K562 (cell line): ENCODE measurements at regions not wholly inside any gene's neighbourhood (a gene's known extent, or its start where the extent isn't known, plus 50 kb on each side); places are given as distances from the start of the nearest gene placed in this dataset.

ENCODE experiments used
- ATAC-seq: fragments of 200-7000 bp; cut with Tn5 transposase; 3 replicates; pipeline ENCODE4 v1.9.1; 2020; ENCODE audit warnings: moderate library complexity
- BruUV-seq: library from RNA; stranded (reverse); fragments of 400-500 nt; replicated peaks from 2 replicates; lab custom pipeline; 2021; lab: Mats Ljungman, UMichigan
- CTCF ChIA-PET: fragments of 300-600 bp; formaldehyde crosslinking; extraction: SDS; loops from one replicate; lab custom pipeline; 2021; ENCODE audit warnings: low intra/inter-chr PET ratio; lab: Yijun Ruan, JAX
- POLR2A ChIA-PET: fragments of 300-600, 350-650 bp; sonication (Branson Sonifier 250); formaldehyde crosslinking; extraction: SDS; loops from one replicate; lab custom pipeline; 2021; ENCODE audit warnings: antibody characterized with exemption, inconsistent platforms; lab: Yijun Ruan, JAX
- DNase-seq, 4 experiments: peaks; one replicate each; pipeline versions ENCODE4 v3.0.0 to v3.0.0-alpha.2; 2011 to 2018; ENCODE audit warnings: low spot score in 3 of 4, mixed read lengths in 3 of 4; ENCODE audit errors: extremely low read depth in 1 of 4
- FAIRE-seq: peaks from 2 replicates; lab custom pipeline; 2011; peaks lifted over from hg19 to GRCh38; lab: Jason Lieb, UNC
- H2AFZ ChIP-seq: 2 replicates; pipeline ENCODE4 v1.6.0; 2011; ENCODE audit warnings: low read depth, low read length, control low read depth, inconsistent platforms
- H3K27ac ChIP-seq: fragments of 200-600 bp; 3 replicates; pipeline ENCODE4 v1.8.0; 2011; ENCODE audit warnings: low read depth, mild to moderate bottlenecking, control low read depth, inconsistent platforms, low read length, moderate library complexity, mixed read lengths; ENCODE audit errors: extremely low read depth
- H3K27me3 ChIP-seq, 2 experiments: fragments of 300-600 bp in 1 of 2; 2 replicates in 1 of 2; 3 replicates in 1 of 2; pipeline versions ENCODE4 v1.6.0 to v1.8.0; 2011; ENCODE audit warnings: inconsistent platforms in 2 of 2, low read length in 2 of 2, mild to moderate bottlenecking in 1 of 2, mixed read lengths in 1 of 2, moderate library complexity in 1 of 2; ENCODE audit not compliant: control insufficient read depth in 2 of 2, insufficient read depth in 2 of 2
- H3K36me3 ChIP-seq: fragments of 300-600 bp; 3 replicates; pipeline ENCODE4 v1.8.0; 2011; ENCODE audit warnings: mild to moderate bottlenecking, low read length, inconsistent platforms; ENCODE audit not compliant: control insufficient read depth, insufficient read depth
- H3K4me1 ChIP-seq, 2 experiments: fragments of 200-600 bp in 1 of 2; replicated peaks in 1 of 2; 2 replicates in 1 of 2; 3 replicates in 1 of 2; pipeline versions ENCODE4 v1.5.1 to v1.8.0; 2011; ENCODE audit warnings: inconsistent platforms in 2 of 2, low read length in 2 of 2, mild to moderate bottlenecking in 1 of 2, mixed read lengths in 1 of 2, moderate library complexity in 1 of 2; ENCODE audit not compliant: control insufficient read depth in 2 of 2, insufficient read depth in 2 of 2
- H3K4me2 ChIP-seq: 2 replicates; pipeline ENCODE4 v1.6.1; 2011; ENCODE audit warnings: low read length, control low read depth, inconsistent platforms, mixed read lengths; ENCODE audit not compliant: insufficient read depth
- H3K4me3 ChIP-seq: fragments of 200-600 bp; sonication (generic), shearing (Covaris generic); 2 replicates; pipeline ENCODE4 v1.5.1; 2016; ENCODE audit warnings: control low read depth, inconsistent platforms
- H3K79me2 ChIP-seq: fragments of 200-600 bp; 3 replicates; pipeline ENCODE4 v1.8.0; 2011; ENCODE audit warnings: low read length, inconsistent platforms; ENCODE audit not compliant: control insufficient read depth, insufficient read depth
- H3K9ac ChIP-seq, 2 experiments: 2 replicates each; pipeline versions ENCODE4 v1.6.0 to v1.6.1; 2011; ENCODE audit warnings: low read depth in 2 of 2, low read length in 2 of 2, control low read depth in 1 of 2, inconsistent platforms in 1 of 2, mild to moderate bottlenecking in 1 of 2, mixed read lengths in 1 of 2; ENCODE audit not compliant: insufficient read depth in 1 of 2
- H3K9me1 ChIP-seq: one replicate; pipeline ENCODE4 v1.6.0; 2011; ENCODE audit warnings: inconsistent platforms, mild to moderate bottlenecking, low read length, moderate library complexity; ENCODE audit not compliant: control insufficient read depth, insufficient read depth
- H3K9me3 ChIP-seq: replicated peaks from 2 replicates; pipeline ENCODE4 v1.5.1; 2011; ENCODE audit warnings: low read depth, low read length, inconsistent platforms; ENCODE audit not compliant: control insufficient read depth, insufficient read depth
- H4K20me1 ChIP-seq: replicated peaks from 2 replicates; pipeline ENCODE4 v1.6.1; 2011; ENCODE audit warnings: low read length, inconsistent platforms, mixed read lengths; ENCODE audit not compliant: control insufficient read depth, insufficient read depth
- ATF1 ChIP-seq, 2 experiments: fragments of 450-650 bp in 1 of 2; IDR thresholded peaks; 2 replicates each; pipeline ENCODE4 v1.6.1; 2016; ENCODE audit warnings: missing compliant biosample characterization in 1 of 2, missing genetic modification characterization in 1 of 2
- ATF7 ChIP-seq: fragments of 450-650 bp; IDR thresholded peaks from 2 replicates; pipeline ENCODE4 v1.7.1; 2014; ENCODE audit warnings: mild to moderate bottlenecking, moderate library complexity
- CC2D1A ChIP-seq: fragments of 450-650 bp; IDR thresholded peaks from 2 replicates; pipeline ENCODE4 v1.6.1; 2017; ENCODE audit warnings: mild to moderate bottlenecking
- CTBP1 ChIP-seq: fragments of 450-650 bp; IDR thresholded peaks from 2 replicates; pipeline ENCODE4 v1.6.1; 2016; ENCODE audit warnings: borderline replicate concordance
- GATAD2A ChIP-seq: fragments of 450-650 bp; IDR thresholded peaks from 2 replicates; pipeline ENCODE4 v1.6.1; 2017
- GTF2A2 ChIP-seq: IDR thresholded peaks from 2 replicates; pipeline ENCODE4 v1.6.1; 2016; ENCODE audit warnings: mild to moderate bottlenecking, missing genetic modification characterization, missing compliant biosample characterization
- HNRNPL ChIP-seq: fragments of 200-400 bp; formaldehyde crosslinking; IDR thresholded peaks from 2 replicates; pipeline ENCODE4 v1.6.1; 2017; ENCODE audit warnings: low read depth, mild to moderate bottlenecking, low read length
- KLF10 ChIP-seq: fragments of 250-450 bp; sonication (Bioruptor Pico); IDR thresholded peaks from 2 replicates; pipeline ENCODE4 v1.6.1; 2021; ENCODE audit warnings: matching md5 sums
- KLF16 ChIP-seq: IDR thresholded peaks from 2 replicates; pipeline ENCODE4 v1.6.1; 2016; ENCODE audit warnings: antibody characterized with exemption
- MAX ChIP-seq: sonication (generic); formaldehyde crosslinking; IDR thresholded peaks from 2 replicates; pipeline ENCODE4 v1.9.0; 2022; ENCODE audit warnings: mild to moderate bottlenecking, missing genetic modification reagents
- MBD2 ChIP-seq: sonication (generic); IDR thresholded peaks from 2 replicates; pipeline ENCODE4 v1.6.1; 2016; ENCODE audit warnings: low read depth, borderline replicate concordance
- POLR2AphosphoS2 ChIP-seq: IDR thresholded peaks from 2 replicates; pipeline ENCODE4 v1.6.1; 2012; ENCODE audit warnings: low read length, improper control_type of control experiment
- RBM17 ChIP-seq: fragments of 200-400 bp; formaldehyde crosslinking; IDR thresholded peaks from 2 replicates; pipeline ENCODE4 v1.6.1; 2017; ENCODE audit warnings: low read depth, mild to moderate bottlenecking, low read length, borderline replicate concordance
- SRSF1 ChIP-seq: fragments of 200-400 bp; formaldehyde crosslinking; IDR thresholded peaks from 2 replicates; pipeline ENCODE4 v1.6.1; 2017; ENCODE audit warnings: mild to moderate bottlenecking, low read depth, low read length, moderate library complexity
- THRAP3 ChIP-seq: fragments of 450-650 bp; IDR thresholded peaks from 2 replicates; pipeline ENCODE4 v1.6.1; 2016; ENCODE audit warnings: mild to moderate bottlenecking, inconsistent platforms, borderline replicate concordance
- ZC3H4 ChIP-seq: sonication (generic); formaldehyde crosslinking; IDR thresholded peaks from 2 replicates; pipeline ENCODE4 v1.9.0; 2021; ENCODE audit warnings: missing genetic modification reagents, borderline replicate concordance
- ZEB2 ChIP-seq: fragments of 450-650 bp; IDR thresholded peaks from 2 replicates; pipeline ENCODE4 v1.6.1; 2016
- ZNF175 ChIP-seq: fragments of 200-800 bp; sonication (Bioruptor generic); IDR thresholded peaks from 2 replicates; pipeline ENCODE4 v1.6.1; 2016; ENCODE audit warnings: low read depth, mild to moderate bottlenecking, missing genetic modification characterization, missing compliant biosample characterization
- ZNF347 ChIP-seq: fragments of 450-650 bp; formaldehyde crosslinking; IDR thresholded peaks from 2 replicates; pipeline ENCODE4 v1.4.0; 2020; ENCODE audit warnings: low read depth, mild to moderate bottlenecking, moderate library complexity
- WGBS: fragments of 100-300 bp; shearing (Covaris generic); methylation state at CpG from one replicate; pipeline ENCODE4 v1.1.6; 2016; ENCODE audit warnings: low coverage, mixed read lengths; ENCODE audit not compliant: insufficient coverage; ENCODE audit errors: missing lambda C conversion rate; 5-methylcytosine and 5-hydroxymethylcytosine counted together
- in situ Hi-C: fragments of 300-500 bp; cut with MboI; formaldehyde crosslinking; loops from 4 replicates; pipeline ENCODE4 v1.15.0; 2018; ENCODE audit warnings: inconsistent platforms, mixed read lengths
- intact Hi-C: fragments of 100-400 bp; cut with micrococcal nuclease; formaldehyde crosslinking; loops from 2 replicates; pipeline ENCODE4 v1.14.2; 2022

GRCh38 chr11:37370817-37371216, 772.8 kb upstream of the RAG2 start:
- Histone ChIP-seq H3K4me2 (no peak overlapping the region), H2AFZ (no peak overlapping the region), H4K20me1 (no peaks in the 10 kb centered on the region), H3K9ac (no peak overlapping the region), H3K27ac (no peak overlapping the region), H3K4me3 (no peak overlapping the region), H3K79me2 (no peaks in the 10 kb centered on the region), H3K9me3 (no peaks in the 10 kb centered on the region), H3K27me3 (no peaks in the 10 kb centered on the region), H3K4me1 (no peaks in the 10 kb centered on the region), H3K9me1 (no peaks in the 10 kb centered on the region), H3K36me3 (no peaks in the 10 kb centered on the region)
- in situ Hi-C loops (no loop called here), intact Hi-C loops (no loop called here)
- ChIA-PET POLR2A (no interaction called here), CTCF (no interaction called here)
- no TSS peak for BruUV-seq
- ATAC-seq (no peak), DNase-seq (no peak), FAIRE-seq (no peak)
- TF ChIP-seq ZNF175 (no peak), KLF16 (no peak), MBD2 (no peak)
- WGBS, result 3% methylated on average over 2 of the region's 2 CpGs

- in situ Hi-C loops, result no loop called here
- Histone ChIP-seq H3K27ac (no peak overlapping the region), H4K20me1 (no peaks in the 10 kb centered on the region), H3K4me3 (no peak overlapping the region), H3K4me2 (no peak overlapping the region), H3K9ac (no peak overlapping the region), H3K9me1 (no peaks in the 10 kb centered on the region), H3K36me3 (no peaks in the 10 kb centered on the region), H3K4me1 (no peaks in the 10 kb centered on the region), H3K27me3 (no peaks in the 10 kb centered on the region), H3K9me3 (no peaks in the 10 kb centered on the region), H3K79me2 (no peaks in the 10 kb centered on the region), H2AFZ (no peak overlapping the region)
- intact Hi-C loops, result no loop called here
- DNase-seq (no peak), ATAC-seq (no peak), FAIRE-seq (no peak)
- POLR2A ChIA-PET, result no interaction called here
- WGBS, result 2% methylated on average over 5 of the region's 5 CpGs
- CTCF ChIA-PET, result no interaction called here
- no TSS peak for BruUV-seq
- TF ChIP-seq THRAP3 (no peak), MAX (CRISPR knock-in tag) (no peak), ATF1 (CRISPR knock-in tag; IDR thresholded peaks at IDR 0.05) (no peak), ATF1 (tag; IDR thresholded peaks at IDR 0.05) (no peak), KLF10 (CRISPR knock-in tag) (no peak), GTF2A2 (no peak), SRSF1 (no peak), CC2D1A (no peak), ZC3H4 (CRISPR knock-in tag) (no peak), CTBP1 (no peak), ZNF347 (CRISPR knock-in tag) (no peak), GATAD2A (no peak), RBM17 (no peak), ATF7 (no peak), POLR2AphosphoS2 (no peak), HNRNPL (no peak), ZEB2 (no peak)
Observed at GRCh38 chr11:37364246-37364839, 766.3 kb upstream of the RAG2 start.
